ENCODE measurements at regions not wholly inside any gene's neighbourhood (a gene's known extent, or its start where the extent isn't known, plus 50 kb on each side); places are given as distances from the start of the nearest gene placed in this dataset.

- no peak for DNase-seq (ENCODE audit: low read depth)
- in situ Hi-C loops (cut with HindIII; ENCODE audit: low sequenced_read_pairs): loop anchor here (5.0 kb wide), 1 partner anchor 54 kb away; no protein-coding TSS in a partner anchor
- no peak overlapping the region for H3K4me3 ChIP-seq (ENCODE audit: low read depth, low read length)
- peak; percentile 28 for TF ChIP-seq CTCF (IDR thresholded peaks at IDR 0.05; ENCODE audit: low read depth, low read length, missing control alignments)
Measured at GRCh38 chr17:79188048-79188447, 113.4 kb downstream of the ENGASE start.

- H3K4me3 ChIP-seq (ENCODE audit: low read depth, low read length): no peak overlapping the region
- no peak for DNase-seq (ENCODE audit: low read depth)
- in situ Hi-C loops (cut with HindIII; ENCODE audit: low sequenced_read_pairs): loop anchor here (5.0 kb wide), 1 partner anchor 55 kb away; no protein-coding TSS in a partner anchor
- TF ChIP-seq CTCF (IDR thresholded peaks at IDR 0.05; ENCODE audit: low read depth, low read length, missing control alignments): no peak
Measured at GRCh38 chr17:79187186-79187585, 112.6 kb downstream of the ENGASE start.

- DNase-seq (ENCODE audit: low read depth): no peak
- in situ Hi-C loops (cut with HindIII; ENCODE audit: low sequenced_read_pairs): loop anchor here (5.0 kb wide), 1 partner anchor 56 kb away; no protein-coding TSS in a partner anchor
Measured at GRCh38 chr17:79186406-79186805, 111.8 kb downstream of the ENGASE start.

GRCh38 chr17:79185671-79186070, 111.0 kb downstream of the ENGASE start:
- DNase-seq (ENCODE audit: low read depth): no peak
- in situ Hi-C loops (cut with HindIII; ENCODE audit: low sequenced_read_pairs): loop anchor here (5.0 kb wide), 1 partner anchor 57 kb away; no protein-coding TSS in a partner anchor
- TF ChIP-seq CTCF (IDR thresholded peaks at IDR 0.05; ENCODE audit: low read depth, low read length, missing control alignments): no peak
- H3K4me3 ChIP-seq (ENCODE audit: low read depth, low read length): no peak overlapping the region

More at GRCh38 chr17:79186406-79186805, 111.8 kb downstream of the ENGASE start:
- H3K4me3 ChIP-seq (ENCODE audit: low read depth, low read length): no peak overlapping the region
- TF ChIP-seq CTCF (IDR thresholded peaks at IDR 0.05; ENCODE audit: low read depth, low read length, missing control alignments): no peak

GRCh38 chr17:79184219-79184618, 109.6 kb downstream of the ENGASE start:
- TF ChIP-seq CTCF (IDR thresholded peaks at IDR 0.05; ENCODE audit: low read depth, low read length, missing control alignments): no peak
- H3K4me3 ChIP-seq (ENCODE audit: low read depth, low read length): no peak overlapping the region
- no peak for DNase-seq (ENCODE audit: low read depth)
- in situ Hi-C loops (cut with HindIII; ENCODE audit: low sequenced_read_pairs): no loop called here

- DNase-seq (ENCODE audit: low read depth): no peak
- in situ Hi-C loops (cut with HindIII; ENCODE audit: low sequenced_read_pairs): no loop called here
- TF ChIP-seq CTCF (IDR thresholded peaks at IDR 0.05; ENCODE audit: low read depth, low read length, missing control alignments): no peak
- H3K4me3 ChIP-seq (ENCODE audit: low read depth, low read length): no peak overlapping the region
Measured at GRCh38 chr17:79183293-79184158, 108.9 kb downstream of the ENGASE start.
